GM19023 (cell line): ENCODE measurements at regions not wholly inside any gene's neighbourhood (a gene's known extent, or its start where the extent isn't known, plus 50 kb on each side); places are given as distances from the start of the nearest gene placed in this dataset.
"Not testable (repeated sequence)": the region's sequence is repeated elsewhere in the genome, so short reads cannot be mapped to it uniquely, and the experiment has no call there.

Experiments
- ATAC-seq: cut with Tn5 transposase; IDR thresholded peaks from one replicate; pipeline ENCODE4 v1.9.1; 2021; ENCODE audit warnings: mild to moderate bottlenecking, moderate library complexity; ENCODE audit not compliant: unreplicated experiment

- no peak for ATAC-seq
Observed at GRCh38 chr1:238783633-238784032, 602.7 kb upstream of the CHRM3 start.

GRCh38 chr1:238779716-238780115 lies 606.7 kb upstream of the CHRM3 start:
- no peak for ATAC-seq

- ATAC-seq, result no peak
Observed at GRCh38 chr1:238778113-238778512, 608.3 kb upstream of the CHRM3 start.

GRCh38 chr1:238777551-238777950 lies 608.8 kb upstream of the CHRM3 start:
- ATAC-seq, result no peak

GRCh38 chr1:238776126-238776525 lies 610.2 kb upstream of the CHRM3 start:
- no peak for ATAC-seq

- no peak for ATAC-seq
Observed at GRCh38 chr1:238772322-238772721, 614.0 kb upstream of the CHRM3 start.

- no peak for ATAC-seq
Observed at GRCh38 chr1:238767321-238767720, 619.0 kb upstream of the CHRM3 start.

GRCh38 chr1:238764779-238765178 lies 621.6 kb upstream of the CHRM3 start:
- ATAC-seq, result no peak

- ATAC-seq, result no peak
Observed at GRCh38 chr1:238753252-238753651, 633.1 kb upstream of the CHRM3 start.

- no peak for ATAC-seq
Observed at GRCh38 chr1:238752327-238752726, 634.0 kb upstream of the CHRM3 start.

GRCh38 chr1:238745069-238745468 lies 641.3 kb upstream of the CHRM3 start:
- no peak for ATAC-seq

GRCh38 chr1:238738892-238739291 lies 647.5 kb upstream of the CHRM3 start:
- no peak for ATAC-seq

- no peak for ATAC-seq
Observed at GRCh38 chr1:238727670-238728069, 658.7 kb upstream of the CHRM3 start.

- ATAC-seq, result no peak
Observed at GRCh38 chr1:238722812-238723211, 663.6 kb upstream of the CHRM3 start.

GRCh38 chr1:238710697-238711096 lies 675.7 kb upstream of the CHRM3 start:
- no peak for ATAC-seq

- no peak for ATAC-seq
Observed at GRCh38 chr1:238701024-238701423, 685.3 kb upstream of the CHRM3 start.

- no peak for ATAC-seq
Observed at GRCh38 chr1:238690415-238690814, 696.0 kb upstream of the CHRM3 start.

- ATAC-seq, result not testable (repeated sequence)
Observed at GRCh38 chr1:238684576-238684975, 701.8 kb upstream of the CHRM3 start.

GRCh38 chr1:238681451-238681850 lies 704.9 kb upstream of the CHRM3 start:
- no peak for ATAC-seq

- ATAC-seq, result no peak
Observed at GRCh38 chr1:238681021-238681420, 705.3 kb upstream of the CHRM3 start.

- ATAC-seq, result no peak
Observed at GRCh38 chr1:238677567-238677966, 708.8 kb upstream of the CHRM3 start.

GRCh38 chr1:238675221-238675620 lies 711.1 kb upstream of the CHRM3 start:
- no peak for ATAC-seq

- no peak for ATAC-seq
Observed at GRCh38 chr1:238674316-238674715, 712.1 kb upstream of the CHRM3 start.

- ATAC-seq, result no peak
Observed at GRCh38 chr1:238673561-238673960, 712.8 kb upstream of the CHRM3 start.
